T-cell (primary cell): ENCODE measurements at regions not wholly inside any gene's neighbourhood (a gene's known extent, or its start where the extent isn't known, plus 50 kb on each side); places are given as distances from the start of the nearest gene placed in this dataset.

Experiments
- ATAC-seq, 4 experiments: fragments of 200-7000 bp in 3 of 4; fragments of 150-1000 bp in 1 of 4; cut with Tn5 transposase; replicated peaks in 1 of 4; 1 replicate in 3 of 4; 2 replicates in 1 of 4; pipeline ENCODE4 v1.10.0; 2021; ENCODE audit warnings: moderate library complexity in 3 of 4, mild to moderate bottlenecking in 2 of 4, moderate number of reproducible peaks in 1 of 4
- CTCF ChIA-PET, 2 donors: fragments of 300-600 bp; sonication (Branson Sonifier 250); formaldehyde crosslinking; loops; one replicate each; lab custom pipeline; 2022; ENCODE audit warnings: antibody characterized with exemption in 2 of 2; lab: Charles Lee
- POLR2A ChIA-PET, 2 donors: fragments of 300-600 bp; sonication (Branson Sonifier 250); formaldehyde crosslinking; loops; one replicate each; lab custom pipeline; 2022; ENCODE audit warnings: antibody characterized with exemption in 2 of 2; lab: Charles Lee
- DNase-seq, 35 experiments: peaks; one replicate each; pipeline versions ENCODE4 v3.0.0 to v3.0.0-alpha.2; 2013 to 2023
- H3K27ac ChIP-seq: one replicate; pipeline ENCODE4 v1.5.1; 2013; ENCODE audit warnings: low read length
- H3K27me3 ChIP-seq, 2 experiments: replicated peaks in 1 of 2; 1 replicate in 1 of 2; 2 replicates in 1 of 2; pipeline versions ENCODE4 v1.6.1 to v1.7.0; 2013; ENCODE audit warnings: low read length in 1 of 2, mixed read lengths in 1 of 2; ENCODE audit not compliant: control insufficient read depth in 2 of 2, insufficient read depth in 2 of 2; ENCODE audit errors: extremely low read depth in 1 of 2
- H3K36me3 ChIP-seq, 2 donors: 1 replicate in 1 of 2; 2 replicates in 1 of 2; pipeline versions ENCODE4 v1.6.1 to v1.7.0; 2013; ENCODE audit warnings: low read length in 1 of 2; ENCODE audit not compliant: control insufficient read depth in 2 of 2, insufficient read depth in 1 of 2; ENCODE audit errors: extremely low read depth in 1 of 2
- H3K4me1 ChIP-seq, 2 experiments: 1 replicate in 1 of 2; 2 replicates in 1 of 2; pipeline versions ENCODE4 v1.6.1 to v1.7.0; 2013; ENCODE audit warnings: low read length in 2 of 2, mixed read lengths in 1 of 2; ENCODE audit not compliant: insufficient read depth in 2 of 2, control insufficient read depth in 1 of 2; ENCODE audit errors: extremely low read depth in 1 of 2
- H3K4me3 ChIP-seq, 2 donors: 1 replicate in 1 of 2; 2 replicates in 1 of 2; pipeline versions ENCODE4 v1.5.1 to v1.7.0; 2013; ENCODE audit warnings: mild to moderate bottlenecking in 2 of 2, low read length in 1 of 2, moderate library complexity in 1 of 2; ENCODE audit not compliant: control insufficient read depth in 1 of 2; ENCODE audit errors: extremely low read depth in 1 of 2
- H3K9me3 ChIP-seq: 2 replicates; pipeline ENCODE4 v1.7.0; 2013
- H3K27ac Mint-ChIP-seq, 2 donors: one replicate each; pipeline ENCODE4 v1.8.0; 2020 to 2021; ENCODE audit warnings: mild to moderate bottlenecking in 2 of 2, mixed read lengths in 2 of 2
- H3K27me3 Mint-ChIP-seq, 2 donors: one replicate each; pipeline ENCODE4 v1.8.0; 2021 to 2022; ENCODE audit warnings: mixed read lengths in 2 of 2
- H3K36me3 Mint-ChIP-seq: one replicate; pipeline ENCODE4 v1.8.0; 2021; ENCODE audit warnings: mixed read lengths
- H3K4me1 Mint-ChIP-seq, 3 donors: one replicate each; pipeline ENCODE4 v1.8.0; 2020 to 2022; ENCODE audit warnings: mixed read lengths in 3 of 3, mild to moderate bottlenecking in 1 of 3
- H3K4me3 Mint-ChIP-seq, 3 donors: one replicate each; pipeline ENCODE4 v1.8.0; 2020 to 2022; ENCODE audit warnings: mild to moderate bottlenecking in 3 of 3, mixed read lengths in 3 of 3, moderate library complexity in 3 of 3
- H3K9me3 Mint-ChIP-seq, 3 donors: one replicate each; pipeline ENCODE4 v1.8.0; 2020 to 2022; ENCODE audit warnings: mixed read lengths in 3 of 3
- WGBS: methylation state at CpG from one replicate; pipeline ENCODE4 v1.1.5; 2013; ENCODE audit warnings: missing lambda C conversion rate; ENCODE audit not compliant: insufficient coverage; 5-methylcytosine and 5-hydroxymethylcytosine counted together

DNA sequence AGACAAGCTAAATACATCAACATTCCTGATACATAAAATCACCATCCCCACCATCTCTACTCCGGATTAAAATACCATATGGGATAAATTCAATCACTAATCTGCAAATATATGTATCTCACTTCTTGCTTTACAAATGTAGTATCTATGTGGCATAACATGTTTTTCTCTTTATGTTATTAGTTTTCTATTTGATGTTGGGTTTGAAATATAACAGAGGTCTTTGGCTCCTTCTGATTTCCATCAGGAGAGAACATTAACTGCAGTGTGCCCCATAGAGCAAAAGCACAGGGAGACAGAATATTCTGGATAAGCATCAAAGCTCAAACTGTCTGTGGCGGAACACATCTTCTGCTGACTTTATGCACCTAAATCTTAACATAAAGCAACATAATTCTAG is 547.2 kb upstream of the CDH8 start:
- POLR2A ChIA-PET: no interaction called here
- no CpG with 5 or more reads among the region's 2 CpGs for WGBS
- H3K36me3 Mint-ChIP-seq: no peaks in the 10 kb centered on the region
- H3K27ac ChIP-seq: no peak overlapping the region
- no peaks in the 10 kb centered on the region for H3K4me1 Mint-ChIP-seq
- DNase-seq (no peak), ATAC-seq (no peak)
- H3K4me1 ChIP-seq: no peaks in the 10 kb centered on the region
- no peaks in the 10 kb centered on the region for H3K27me3 Mint-ChIP-seq
- H3K36me3 ChIP-seq: no peaks in the 10 kb centered on the region
- no peaks in the 10 kb centered on the region for H3K27me3 ChIP-seq
- no peak overlapping the region for H3K4me3 ChIP-seq
- H3K9me3 ChIP-seq: no peaks in the 10 kb centered on the region
- no peak overlapping the region for H3K27ac Mint-ChIP-seq
- H3K4me3 Mint-ChIP-seq: no peak overlapping the region
- CTCF ChIA-PET: no interaction called here
- H3K9me3 Mint-ChIP-seq: peaks cover 17 to 41% (median 38%) of the 10 kb centered on the region in 3 donors

DNA sequence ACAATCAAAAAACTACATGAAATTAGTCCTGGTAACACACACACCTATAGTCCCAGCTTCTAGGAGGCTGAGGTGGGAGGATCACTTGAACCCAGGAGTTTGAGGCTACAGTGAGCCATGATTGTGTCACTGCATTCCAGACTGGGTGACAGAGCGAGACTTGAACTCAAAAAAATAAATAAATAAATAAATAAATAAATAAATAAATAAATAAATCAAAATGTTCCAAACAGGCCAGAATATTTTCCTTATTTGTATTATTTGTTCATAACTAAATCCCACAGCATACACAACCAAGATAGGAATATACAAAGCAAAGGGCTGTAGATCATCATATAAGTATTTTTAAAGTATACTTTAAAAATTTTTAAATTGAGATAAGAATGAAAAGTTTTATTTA is 537.2 kb upstream of the CDH8 start:
- WGBS: no CpG with 5 or more reads among the region's 1 CpG
- Histone ChIP-seq H3K27me3 (no peaks in the 10 kb centered on the region), H3K36me3 (no peaks in the 10 kb centered on the region), H3K4me1 (no peaks in the 10 kb centered on the region), H3K9me3 (no peaks in the 10 kb centered on the region), H3K4me3 (no peak overlapping the region), H3K27ac (no peak overlapping the region)
- Mint-ChIP-seq H3K9me3 (peaks cover 5 to 30% (median 28%) of the 10 kb centered on the region in 3 donors), H3K4me1 (no peaks in the 10 kb centered on the region), H3K36me3 (no peaks in the 10 kb centered on the region), H3K4me3 (no peak overlapping the region), H3K27me3 (no peaks in the 10 kb centered on the region), H3K27ac (no peak overlapping the region)
- DNase-seq: no peak
- no peak for ATAC-seq
- ChIA-PET POLR2A (no interaction called here), CTCF (no interaction called here)

DNA sequence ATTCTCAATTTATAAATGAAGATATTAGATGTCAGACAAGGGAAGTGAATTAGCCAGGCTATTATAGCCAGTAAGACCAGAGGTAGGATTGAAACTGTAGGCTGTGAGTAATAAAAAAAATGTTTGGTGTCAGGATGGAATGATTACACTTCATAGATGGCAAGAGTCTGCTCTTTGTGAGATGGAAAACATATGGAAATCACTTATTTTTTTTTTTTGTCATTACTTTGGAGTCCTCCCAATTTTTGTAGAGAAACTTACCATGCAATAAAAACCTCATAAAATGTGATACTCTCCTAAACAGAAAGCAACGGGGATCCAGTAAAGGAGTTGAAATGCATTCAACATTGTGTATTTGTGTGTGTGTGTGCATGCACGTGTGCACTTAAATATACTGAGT is 532.7 kb upstream of the CDH8 start:
- no peak for ATAC-seq
- ChIA-PET CTCF (no interaction called here), POLR2A (no interaction called here)
- H3K9me3 ChIP-seq: no peaks in the 10 kb centered on the region
- H3K4me1 ChIP-seq: no peaks in the 10 kb centered on the region
- no peak overlapping the region for H3K4me3 ChIP-seq
- no peak overlapping the region for H3K27ac ChIP-seq
- Mint-ChIP-seq H3K27me3 (no peaks in the 10 kb centered on the region), H3K4me1 (no peaks in the 10 kb centered on the region), H3K4me3 (no peak overlapping the region), H3K36me3 (no peaks in the 10 kb centered on the region), H3K27ac (no peak overlapping the region), H3K9me3 (peaks cover 0 to 28% (median 10%) of the 10 kb centered on the region in 3 donors)
- H3K36me3 ChIP-seq: no peaks in the 10 kb centered on the region
- WGBS: no CpG with 5 or more reads among the region's 2 CpGs
- DNase-seq: no peak
- no peaks in the 10 kb centered on the region for H3K27me3 ChIP-seq

DNA sequence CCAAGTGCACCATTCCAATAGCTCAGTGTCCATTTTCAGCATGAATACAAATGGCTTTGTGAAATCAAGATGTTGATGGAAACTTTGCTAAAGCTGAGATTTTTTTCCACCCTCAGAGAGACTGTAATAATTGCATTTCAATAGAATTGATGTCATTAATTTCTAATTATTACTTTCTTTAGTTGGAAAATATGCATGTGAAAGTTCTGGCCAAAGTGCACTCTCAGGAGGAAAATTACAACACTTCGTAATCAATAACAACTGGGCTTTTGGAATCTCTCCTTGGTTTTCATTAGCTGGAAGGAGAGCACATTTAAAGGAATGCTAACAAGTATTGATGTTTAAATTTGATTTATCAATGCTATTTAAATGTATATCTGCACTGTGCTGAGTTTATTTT is 529.5 kb upstream of the CDH8 start:
- Mint-ChIP-seq H3K4me1 (no peaks in the 10 kb centered on the region), H3K4me3 (no peak overlapping the region), H3K9me3 (peaks cover 6 to 46% (median 31%) of the 10 kb centered on the region in 3 donors), H3K27me3 (no peaks in the 10 kb centered on the region), H3K27ac (no peak overlapping the region), H3K36me3 (no peaks in the 10 kb centered on the region)
- Histone ChIP-seq H3K4me1 (no peaks in the 10 kb centered on the region), H3K36me3 (no peaks in the 10 kb centered on the region), H3K27ac (no peak overlapping the region), H3K27me3 (no peaks in the 10 kb centered on the region), H3K4me3 (no peak overlapping the region), H3K9me3 (no peaks in the 10 kb centered on the region)
- ATAC-seq (no peak), DNase-seq (no peak)
- POLR2A ChIA-PET: no interaction called here
- CTCF ChIA-PET: interaction anchor here in 1 of 2 donors (0.6 kb wide), 1 partner anchor 10 kb away, joined by 5 read pairs; no protein-coding TSS in a partner anchor
- no CpG with 5 or more reads among the region's 1 CpG for WGBS

DNA sequence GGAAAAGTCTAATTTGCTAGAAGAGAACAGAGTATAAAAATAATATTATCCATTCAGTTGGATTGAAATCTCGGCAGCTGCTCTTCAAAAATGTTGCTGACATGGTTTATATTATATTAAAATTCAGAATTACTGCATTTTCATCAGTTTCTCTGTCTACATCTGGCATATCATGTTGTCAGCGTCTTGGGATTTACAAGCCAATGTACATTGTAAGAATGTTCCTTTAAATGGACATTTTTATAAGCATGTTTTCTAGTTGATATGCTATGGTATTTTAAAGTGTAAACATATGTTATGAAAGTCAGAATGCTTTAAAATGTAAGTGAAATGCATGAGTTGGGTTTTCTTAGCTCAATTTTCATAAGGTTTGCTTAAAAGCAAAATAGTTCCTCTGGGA is 528.1 kb upstream of the CDH8 start:
- no peak for ATAC-seq
- ChIA-PET CTCF (no interaction called here), POLR2A (no interaction called here)
- Histone ChIP-seq H3K4me1 (no peaks in the 10 kb centered on the region), H3K9me3 (no peaks in the 10 kb centered on the region), H3K27ac (no peak overlapping the region), H3K36me3 (no peaks in the 10 kb centered on the region), H3K4me3 (no peak overlapping the region), H3K27me3 (no peaks in the 10 kb centered on the region)
- no CpG with 5 or more reads among the region's 2 CpGs for WGBS
- H3K4me3 Mint-ChIP-seq: no peak overlapping the region
- no peaks in the 10 kb centered on the region for H3K27me3 Mint-ChIP-seq
- DNase-seq: no peak
- peaks cover 6 to 54% (median 29%) of the 10 kb centered on the region in 3 donors for H3K9me3 Mint-ChIP-seq
- no peak overlapping the region for H3K27ac Mint-ChIP-seq
- no peaks in the 10 kb centered on the region for H3K36me3 Mint-ChIP-seq
- no peaks in the 10 kb centered on the region for H3K4me1 Mint-ChIP-seq

DNA sequence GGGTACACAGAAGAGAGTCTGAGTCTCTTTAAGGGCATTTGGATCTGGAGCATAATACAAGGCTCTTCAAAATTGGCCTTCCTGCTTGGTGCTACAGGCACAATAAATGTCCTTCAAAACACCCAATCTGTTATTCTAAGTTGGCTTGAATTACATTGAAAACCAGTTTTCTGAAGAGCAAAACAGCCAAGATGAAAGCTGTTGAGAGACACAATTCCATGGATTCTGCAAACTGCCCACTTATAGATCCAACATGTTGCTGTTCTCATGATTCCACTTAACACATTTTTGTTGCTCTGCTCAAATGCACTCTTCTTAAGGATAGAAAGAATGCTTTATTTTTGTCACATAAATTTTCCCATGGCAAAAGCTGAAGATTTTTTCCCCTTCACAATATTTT is 525.9 kb upstream of the CDH8 start:
- Histone ChIP-seq H3K9me3 (no peaks in the 10 kb centered on the region), H3K4me3 (no peak overlapping the region), H3K4me1 (no peaks in the 10 kb centered on the region), H3K27ac (no peak overlapping the region), H3K36me3 (no peaks in the 10 kb centered on the region), H3K27me3 (no peaks in the 10 kb centered on the region)
- H3K4me3 Mint-ChIP-seq: no peak overlapping the region
- no peaks in the 10 kb centered on the region for H3K36me3 Mint-ChIP-seq
- ATAC-seq (no peak), DNase-seq (no peak)
- no peaks in the 10 kb centered on the region for H3K27me3 Mint-ChIP-seq
- H3K4me1 Mint-ChIP-seq: no peaks in the 10 kb centered on the region
- ChIA-PET CTCF (no interaction called here), POLR2A (no interaction called here)
- peaks cover 13 to 41% (median 34%) of the 10 kb centered on the region in 3 donors for H3K9me3 Mint-ChIP-seq
- no peak overlapping the region for H3K27ac Mint-ChIP-seq

DNA sequence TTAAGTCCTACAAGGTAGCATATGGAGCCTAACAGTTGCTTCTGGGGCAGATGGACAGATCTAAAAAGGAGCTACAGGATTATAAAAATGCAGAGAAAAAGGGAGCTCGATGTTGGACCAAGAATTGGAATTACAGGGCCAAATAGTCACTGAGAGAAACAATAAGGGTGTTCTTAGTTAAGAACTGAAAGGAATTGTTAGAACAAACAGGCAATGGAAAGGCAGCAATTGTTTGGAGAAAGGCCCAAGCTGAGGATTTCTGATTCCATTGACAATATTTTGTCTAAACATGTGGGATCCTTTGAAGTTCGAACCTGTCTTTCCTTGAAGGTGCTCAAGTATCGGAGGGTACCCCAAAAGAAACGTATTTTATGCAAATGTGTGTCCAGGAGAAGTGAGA is 513.6 kb upstream of the CDH8 start:
- 65% methylated on average over 2 of the region's 4 CpGs for WGBS
- Histone ChIP-seq H3K27ac (no peak overlapping the region), H3K4me3 (no peak overlapping the region), H3K36me3 (no peaks in the 10 kb centered on the region), H3K27me3 (no peaks in the 10 kb centered on the region), H3K9me3 (no peaks in the 10 kb centered on the region), H3K4me1 (no peaks in the 10 kb centered on the region)
- Mint-ChIP-seq H3K27ac (no peak overlapping the region), H3K36me3 (no peaks in the 10 kb centered on the region), H3K27me3 (no peaks in the 10 kb centered on the region), H3K4me3 (no peak overlapping the region), H3K4me1 (no peaks in the 10 kb centered on the region), H3K9me3 (peaks cover 22 to 36% (median 27%) of the 10 kb centered on the region in 3 donors)
- no peak for DNase-seq
- CTCF ChIA-PET: no interaction called here
- no peak for ATAC-seq
- POLR2A ChIA-PET: no interaction called here
